Astrocyte (in vitro differentiated cells and primary cell): ENCODE measurements at regions not wholly inside any gene's neighbourhood (a gene's known extent, or its start where the extent isn't known, plus 50 kb on each side); places are given as distances from the start of the nearest gene placed in this dataset.

Experiments used
- CTCF ChIP-seq: IDR thresholded peaks from 2 replicates; pipeline ENCODE4 v1.5.1; 2011; ENCODE audit warnings: low read depth, mild to moderate bottlenecking, inconsistent platforms, low read length, moderate library complexity; ENCODE audit not compliant: insufficient read depth
- EZH2 ChIP-seq: IDR thresholded peaks from 2 replicates; pipeline ENCODE4 v1.6.1; 2012; ENCODE audit warnings: mild to moderate bottlenecking, low read length, inconsistent platforms; ENCODE audit not compliant: insufficient read depth

- no peak for TF ChIP-seq CTCF
- no peak for TF ChIP-seq EZH2
Measured at GRCh38 chr15:31173790-31174450, 72.4 kb upstream of the TRPM1 start.
